Hepatocyte (in vitro differentiated cells): ENCODE measurements at regions not wholly inside any gene's neighbourhood (a gene's known extent, or its start where the extent isn't known, plus 50 kb on each side); places are given as distances from the start of the nearest gene placed in this dataset.
A peak's percentile ranks its signal among the peaks of the same experiment; 100 is the strongest.

Experiments
- DNase-seq: peaks from one replicate; pipeline ENCODE4 v3.0.0-alpha.2; 2016; ENCODE audit warnings: low spot score
- H2AFZ ChIP-seq: fragments of 200-600 bp; sonication (generic); 2 replicates; pipeline ENCODE4 v1.6.0; 2016; ENCODE audit warnings: antibody characterized with exemption, mild to moderate bottlenecking
- H3K27ac ChIP-seq: fragments of 200-600 bp; sonication (generic); 2 replicates; pipeline ENCODE4 v1.5.1; 2016; ENCODE audit warnings: mild to moderate bottlenecking
- H3K27me3 ChIP-seq: fragments of 200-600 bp; sonication (generic); 2 replicates; pipeline ENCODE4 v1.6.1; 2016
- H3K36me3 ChIP-seq: fragments of 200-600 bp; sonication (generic); replicated peaks from 2 replicates; pipeline ENCODE4 v1.5.1; 2016; ENCODE audit warnings: low read depth; ENCODE audit not compliant: insufficient read depth
- H3K4me1 ChIP-seq: fragments of 200-600 bp; sonication (generic); 2 replicates; pipeline ENCODE4 v1.5.1; 2016; ENCODE audit warnings: mild to moderate bottlenecking, moderate library complexity; ENCODE audit not compliant: insufficient read depth
- H3K4me2 ChIP-seq: fragments of 200-600 bp; sonication (generic); 2 replicates; pipeline ENCODE4 v1.6.0; 2016
- H3K4me3 ChIP-seq: fragments of 200-600 bp; sonication (generic); 2 replicates; pipeline ENCODE4 v1.5.1; 2016; ENCODE audit warnings: mild to moderate bottlenecking
- H3K79me2 ChIP-seq: fragments of 200-600 bp; sonication (generic); 2 replicates; pipeline ENCODE4 v1.6.0; 2017; ENCODE audit warnings: mild to moderate bottlenecking
- H3K9me2 ChIP-seq: fragments of 200-600 bp; sonication (generic); replicated peaks from 2 replicates; pipeline ENCODE4 v1.6.0; 2017; ENCODE audit warnings: mild to moderate bottlenecking; ENCODE audit not compliant: insufficient read depth
- H3K9me3 ChIP-seq: fragments of 200-600 bp; sonication (generic); 2 replicates; pipeline ENCODE4 v1.5.1; 2016; ENCODE audit warnings: low read depth, mild to moderate bottlenecking
- H4K20me1 ChIP-seq: fragments of 200-600 bp; sonication (generic); 2 replicates; pipeline ENCODE4 v1.6.0; 2016; ENCODE audit warnings: mild to moderate bottlenecking; ENCODE audit not compliant: insufficient read depth, poor library complexity, severe bottlenecking
- EZH2 ChIP-seq: fragments of 200-600 bp; sonication (generic); IDR thresholded peaks from 2 replicates; pipeline ENCODE4 v1.6.1; 2016; ENCODE audit warnings: antibody characterized with exemption, mild to moderate bottlenecking, borderline replicate concordance
- EZH2phosphoT487 ChIP-seq: fragments of 200-600 bp; sonication (generic); IDR thresholded peaks from one replicate; pipeline ENCODE4 v1.6.1; 2018; ENCODE audit warnings: antibody characterized with exemption, mild to moderate bottlenecking, low read depth, moderate library complexity; ENCODE audit not compliant: unreplicated experiment, severe bottlenecking
- WGBS: methylation state at CpG from one replicate; pipeline ENCODE4 v1.1.6; 2016; ENCODE audit warnings: low lambda C conversion rate; ENCODE audit errors: missing lambda C conversion rate; 5-methylcytosine and 5-hydroxymethylcytosine counted together
- TF ChIP-seq, protein P1 (sequence below): fragments of 200-600 bp; sonication (generic); IDR thresholded peaks from 2 replicates; pipeline ENCODE4 v1.5.1; 2016; ENCODE audit warnings: antibody characterized with exemption, mild to moderate bottlenecking; ENCODE audit not compliant: poor library complexity

DNA sequence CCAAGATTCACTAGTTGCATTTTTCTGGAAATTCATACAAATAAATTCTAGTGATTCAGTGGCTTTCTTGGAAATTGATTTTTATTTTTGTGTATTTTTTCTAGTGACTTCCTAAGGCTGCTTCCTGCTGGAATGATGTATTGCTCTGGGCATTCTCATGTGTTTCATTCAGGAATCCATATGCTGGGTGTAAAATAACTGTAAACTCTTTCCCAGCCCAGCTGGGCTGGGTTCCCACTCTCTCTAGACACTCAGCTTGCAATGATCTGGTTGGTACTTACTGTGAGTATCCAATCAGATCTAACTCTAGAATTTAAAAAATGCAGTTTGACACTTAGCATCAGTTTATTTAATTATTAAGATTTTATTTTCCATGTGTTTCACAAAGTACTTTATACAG, 882.2 kb downstream of the STIM2 start:
- Histone ChIP-seq H3K4me3 (no peak overlapping the region), H4K20me1 (no peaks in the 10 kb centered on the region), H3K79me2 (no peaks in the 10 kb centered on the region), H2AFZ (no peak overlapping the region), H3K9me3 (no peaks in the 10 kb centered on the region), H3K4me1 (no peaks in the 10 kb centered on the region), H3K27ac (no peak overlapping the region), H3K36me3 (no peaks in the 10 kb centered on the region), H3K27me3 (no peaks in the 10 kb centered on the region), H3K9me2 (no peaks in the 10 kb centered on the region), H3K4me2 (no peak overlapping the region)
- TF ChIP-seq, protein P1, sequence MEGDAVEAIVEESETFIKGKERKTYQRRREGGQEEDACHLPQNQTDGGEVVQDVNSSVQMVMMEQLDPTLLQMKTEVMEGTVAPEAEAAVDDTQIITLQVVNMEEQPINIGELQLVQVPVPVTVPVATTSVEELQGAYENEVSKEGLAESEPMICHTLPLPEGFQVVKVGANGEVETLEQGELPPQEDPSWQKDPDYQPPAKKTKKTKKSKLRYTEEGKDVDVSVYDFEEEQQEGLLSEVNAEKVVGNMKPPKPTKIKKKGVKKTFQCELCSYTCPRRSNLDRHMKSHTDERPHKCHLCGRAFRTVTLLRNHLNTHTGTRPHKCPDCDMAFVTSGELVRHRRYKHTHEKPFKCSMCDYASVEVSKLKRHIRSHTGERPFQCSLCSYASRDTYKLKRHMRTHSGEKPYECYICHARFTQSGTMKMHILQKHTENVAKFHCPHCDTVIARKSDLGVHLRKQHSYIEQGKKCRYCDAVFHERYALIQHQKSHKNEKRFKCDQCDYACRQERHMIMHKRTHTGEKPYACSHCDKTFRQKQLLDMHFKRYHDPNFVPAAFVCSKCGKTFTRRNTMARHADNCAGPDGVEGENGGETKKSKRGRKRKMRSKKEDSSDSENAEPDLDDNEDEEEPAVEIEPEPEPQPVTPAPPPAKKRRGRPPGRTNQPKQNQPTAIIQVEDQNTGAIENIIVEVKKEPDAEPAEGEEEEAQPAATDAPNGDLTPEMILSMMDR = no peak
- DNase-seq = no peak

DNA sequence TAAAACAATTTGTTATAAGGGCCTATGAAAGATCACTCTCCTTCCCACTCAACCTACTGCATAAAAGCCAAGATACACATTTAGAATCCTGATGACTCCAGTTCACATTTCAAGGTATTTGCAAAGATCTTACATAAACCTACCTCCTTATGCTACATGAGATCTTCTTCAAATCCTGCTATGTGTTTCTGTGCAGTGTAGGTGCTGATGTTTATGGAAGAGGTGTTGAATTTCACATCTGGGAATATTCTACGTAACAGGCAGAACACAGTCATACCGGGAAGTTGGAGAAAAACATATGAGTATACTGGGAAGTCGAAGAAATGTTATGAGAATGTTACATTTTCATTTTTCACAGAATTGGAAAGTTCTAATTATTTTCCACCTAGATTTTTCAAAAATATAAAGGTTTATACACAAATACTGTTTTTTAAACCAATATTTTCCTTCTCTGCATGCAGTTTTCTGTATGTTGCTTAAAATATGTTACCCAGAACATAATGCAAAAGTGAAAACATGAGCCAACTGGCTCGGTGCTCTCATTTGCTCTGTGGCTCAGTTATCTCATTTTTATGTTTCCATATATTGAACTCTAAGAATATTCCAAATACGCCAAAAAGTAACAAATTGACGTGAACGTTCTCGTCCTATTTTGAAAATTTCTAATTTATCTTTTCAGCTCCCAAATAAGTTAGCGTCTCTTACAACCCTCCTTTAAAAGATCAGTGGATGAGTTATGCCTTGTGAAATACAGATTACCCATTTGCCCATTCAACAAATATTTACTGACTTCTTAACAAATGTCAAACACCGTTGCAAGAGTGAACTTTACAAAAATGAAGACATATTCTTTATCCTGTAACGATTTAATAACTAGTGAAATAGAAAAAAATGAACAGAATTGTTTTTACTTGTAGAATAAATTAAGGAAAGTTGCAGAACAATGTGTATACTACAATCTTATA, 899.3 kb downstream of the STIM2 start:
- Histone ChIP-seq H3K9me3 (no peaks in the 10 kb centered on the region), H3K4me1 (no peaks in the 10 kb centered on the region), H3K9me2 (no peaks in the 10 kb centered on the region), H3K79me2 (no peaks in the 10 kb centered on the region), H3K36me3 (no peaks in the 10 kb centered on the region), H3K27ac (no peak overlapping the region), H2AFZ (no peak overlapping the region), H4K20me1 (no peaks in the 10 kb centered on the region), H3K27me3 (no peaks in the 10 kb centered on the region), H3K4me3 (no peak overlapping the region), H3K4me2 (no peak overlapping the region)
- TF ChIP-seq EZH2 (no peak), EZH2phosphoT487 (no peak)
- TF ChIP-seq, protein P1 = no peak
- 85% methylated on average over 11 of the region's 11 CpGs for WGBS
- DNase-seq = no peak

DNA sequence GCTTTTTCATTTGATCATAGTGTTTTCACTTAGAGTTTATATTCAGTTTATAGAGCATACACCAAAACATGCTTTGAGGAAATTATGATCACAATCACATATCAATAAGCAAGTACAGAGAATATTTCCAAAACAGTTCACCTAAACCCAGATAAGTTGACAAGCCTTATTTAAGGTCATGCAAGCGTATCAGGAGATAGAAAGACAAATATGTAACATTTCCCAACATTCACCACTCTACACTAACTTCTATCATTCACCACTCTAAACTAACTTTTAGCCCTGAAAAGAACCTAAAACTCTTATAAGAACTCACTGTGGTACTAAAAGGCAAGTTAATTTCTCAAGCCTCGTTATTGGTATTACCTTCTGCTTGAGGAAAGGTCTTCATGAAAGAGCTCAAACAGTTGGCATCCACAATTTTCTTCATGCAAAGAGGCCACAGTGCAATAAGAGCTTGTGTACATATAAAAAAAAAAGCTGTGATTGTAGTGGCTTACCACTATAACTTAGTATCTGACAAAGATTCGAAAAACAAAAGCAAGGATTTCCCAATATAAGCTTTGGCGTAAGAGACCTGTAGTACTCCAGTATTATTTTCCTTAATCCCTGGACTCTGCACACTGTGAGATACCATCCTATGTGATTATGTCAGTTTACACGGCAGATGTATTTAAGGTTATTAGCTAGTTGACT, 903.3 kb downstream of the STIM2 start:
- no peaks in the 10 kb centered on the region for H3K9me3 ChIP-seq
- no peaks in the 10 kb centered on the region for H3K79me2 ChIP-seq
- no peaks in the 10 kb centered on the region for H4K20me1 ChIP-seq
- 79% methylated on average over 5 of the region's 5 CpGs for WGBS
- H2AFZ ChIP-seq = no peak overlapping the region
- DNase-seq = no peak
- H3K27ac ChIP-seq = no peak overlapping the region
- H3K4me3 ChIP-seq = no peak overlapping the region
- no peaks in the 10 kb centered on the region for H3K9me2 ChIP-seq
- H3K4me1 ChIP-seq = no peaks in the 10 kb centered on the region
- no peaks in the 10 kb centered on the region for H3K27me3 ChIP-seq
- no peaks in the 10 kb centered on the region for H3K36me3 ChIP-seq
- no peak for TF ChIP-seq EZH2phosphoT487
- TF ChIP-seq EZH2 = no peak
- TF ChIP-seq, protein P1 = no peak
- H3K4me2 ChIP-seq = peak overlapping the region; percentile 12
